Omental fat pad (tissue), 3 donors: ENCODE measurements at regions not wholly inside any gene's neighbourhood (a gene's known extent, or its start where the extent isn't known, plus 50 kb on each side); places are given as distances from the start of the nearest gene placed in this dataset.

Experiments
- ATAC-seq: fragments of 150-250 bp; one replicate; pipeline ENCODE4 v1.9.1; 2016; ENCODE audit warnings: mild to moderate bottlenecking, moderate library complexity; ENCODE audit not compliant: low FRiP score
- DNase-seq: peaks from one replicate; pipeline ENCODE4 v3.0.0-alpha.2; 2019; ENCODE audit warnings: low spot score
- CTCF ChIP-seq, 3 donors: fragments of 450-650 bp; IDR thresholded peaks; one replicate each; pipeline ENCODE4 v1.5.1; 2016 to 2017; ENCODE audit warnings: antibody characterized with exemption in 3 of 3, mild to moderate bottlenecking in 3 of 3, moderate library complexity in 2 of 3

GRCh38 chr11:106228996-106229395 lies 151.5 kb downstream of the AASDHPPT start:
- no peak for DNase-seq
- ATAC-seq: no peak
- no peak for TF ChIP-seq CTCF (IDR thresholded peaks at IDR 0.05)

GRCh38 chr11:106231591-106231990 lies 154.1 kb downstream of the AASDHPPT start:
- TF ChIP-seq CTCF (IDR thresholded peaks at IDR 0.05): no peak
- ATAC-seq (no peak), DNase-seq (no peak)

GRCh38 chr11:106233191-106233590 lies 155.7 kb downstream of the AASDHPPT start:
- TF ChIP-seq CTCF (IDR thresholded peaks at IDR 0.05): no peak
- ATAC-seq (no peak), DNase-seq (no peak)

- ATAC-seq: no peak
- no peak for TF ChIP-seq CTCF (IDR thresholded peaks at IDR 0.05)
- DNase-seq: no peak
Measured at GRCh38 chr11:106234794-106235193, 157.3 kb downstream of the AASDHPPT start.

GRCh38 chr11:106236295-106236694 lies 158.8 kb downstream of the AASDHPPT start:
- ATAC-seq (no peak), DNase-seq (no peak)
- TF ChIP-seq CTCF (IDR thresholded peaks at IDR 0.05): no peak

- no peak for ATAC-seq
- no peak for DNase-seq
- TF ChIP-seq CTCF (IDR thresholded peaks at IDR 0.05): no peak
Measured at GRCh38 chr11:106238704-106239360, 161.4 kb downstream of the AASDHPPT start.

GRCh38 chr11:106241601-106242257 lies 164.3 kb downstream of the AASDHPPT start:
- DNase-seq: no peak
- no peak for ATAC-seq
- TF ChIP-seq CTCF (IDR thresholded peaks at IDR 0.05): no peak
